Activated naive CD4-positive, alpha-beta T cell treated with anti-CD3 and anti-CD28 coated beads, Interleukin-2, amount 10 ng/mL, durations not matched to agents 7 days and 5 days (primary cell): ENCODE measurements at regions not wholly inside any gene's neighbourhood (a gene's known extent, or its start where the extent isn't known, plus 50 kb on each side); places are given as distances from the start of the nearest gene placed in this dataset.

Experiments
- CTCF ChIA-PET: fragments of 350-600 bp; sonication (Branson Sonifier 250); formaldehyde crosslinking; loops from one replicate; lab custom pipeline; 2021; ENCODE audit warnings: antibody characterized with exemption; lab: Charles Lee
- DNase-seq: peaks from one replicate; pipeline ENCODE4 v3.0.0-alpha.2; 2020
- H3K27ac Mint-ChIP-seq: one replicate; pipeline ENCODE4 v1.8.0; 2021; ENCODE audit warnings: mild to moderate bottlenecking, moderate library complexity, mixed read lengths
- H3K27me3 Mint-ChIP-seq: one replicate; pipeline ENCODE4 v1.8.0; 2021; ENCODE audit warnings: mild to moderate bottlenecking, mixed read lengths
- H3K36me3 Mint-ChIP-seq: one replicate; pipeline ENCODE4 v1.8.0; 2021; ENCODE audit warnings: mixed read lengths
- H3K4me1 Mint-ChIP-seq: one replicate; pipeline ENCODE4 v1.8.0; 2021; ENCODE audit warnings: mixed read lengths
- H3K4me3 Mint-ChIP-seq: one replicate; pipeline ENCODE4 v1.8.0; 2021; ENCODE audit warnings: mild to moderate bottlenecking, moderate library complexity, mixed read lengths
- H3K9me3 Mint-ChIP-seq: one replicate; pipeline ENCODE4 v1.8.0; 2021; ENCODE audit warnings: mixed read lengths

DNA sequence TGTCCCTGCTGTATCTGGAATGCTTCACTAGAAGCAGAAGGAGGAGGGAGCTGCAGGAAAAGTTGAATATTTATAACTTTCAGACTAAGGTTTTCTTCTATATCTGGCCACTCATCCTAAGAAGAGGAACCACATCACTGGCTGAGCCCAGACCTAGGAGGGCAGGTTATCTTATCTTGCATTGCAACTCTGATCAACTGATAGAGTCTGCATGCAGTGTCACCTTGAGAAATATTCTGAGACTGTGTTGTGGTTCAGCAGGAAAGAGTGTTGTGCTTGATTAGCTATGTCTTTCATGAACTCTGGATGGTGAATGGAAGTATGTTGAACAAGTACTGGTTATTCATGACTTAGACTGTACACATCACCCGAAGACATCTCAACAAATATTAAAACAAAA, 460.0 kb downstream of the TOX3 start:
- H3K9me3 Mint-ChIP-seq = no peaks in the 10 kb centered on the region
- no peak for DNase-seq
- CTCF ChIA-PET = no interaction called here
- H3K36me3 Mint-ChIP-seq = no peaks in the 10 kb centered on the region
- H3K27me3 Mint-ChIP-seq = no peaks in the 10 kb centered on the region
- H3K27ac Mint-ChIP-seq = no peak overlapping the region
- no peak overlapping the region for H3K4me3 Mint-ChIP-seq
- H3K4me1 Mint-ChIP-seq = no peaks in the 10 kb centered on the region

DNA sequence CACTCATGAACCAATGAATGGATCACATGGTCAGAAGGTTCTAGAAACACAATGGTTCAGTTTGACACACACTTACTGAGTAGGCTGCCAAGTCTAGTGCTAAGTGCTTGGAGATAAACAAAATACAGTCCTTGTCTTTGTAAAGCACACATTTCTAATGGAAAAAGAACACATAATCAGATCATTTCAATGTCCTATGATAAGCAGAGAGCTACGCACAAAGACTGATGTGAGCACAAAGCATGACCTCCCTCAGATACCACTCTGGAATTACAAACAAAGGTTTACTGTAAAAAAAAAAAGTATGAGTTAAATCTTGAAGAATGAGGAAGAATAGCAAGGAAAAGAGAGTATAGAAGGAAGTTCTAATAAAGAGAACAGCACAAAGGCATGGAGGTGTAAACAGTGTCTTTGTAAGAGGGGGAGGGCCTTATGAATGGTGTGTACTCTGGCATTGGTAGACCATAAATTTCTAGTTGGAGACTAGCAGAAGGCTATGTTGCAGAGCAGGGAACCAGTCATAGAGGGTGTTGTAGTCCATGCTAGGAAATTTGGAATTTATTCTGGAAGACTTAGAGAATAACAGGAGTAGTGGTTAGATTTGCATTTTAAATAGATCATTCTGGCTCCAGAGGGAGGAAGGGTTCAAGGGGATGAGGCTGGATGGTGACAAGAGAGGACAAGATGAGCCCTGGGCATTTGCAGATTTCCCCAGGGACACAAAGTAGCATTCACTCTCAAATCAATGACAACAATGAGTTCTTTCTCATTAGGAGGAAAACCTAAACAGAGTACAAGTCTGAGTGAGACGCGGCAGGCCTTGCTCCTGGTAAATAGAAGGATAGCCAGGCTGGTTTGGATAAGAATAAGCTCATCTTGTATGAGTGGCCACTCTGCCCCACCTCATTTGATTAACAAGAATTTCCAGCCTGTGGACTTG, 468.0 kb downstream of the TOX3 start:
- H3K9me3 Mint-ChIP-seq = no peaks in the 10 kb centered on the region
- H3K36me3 Mint-ChIP-seq = no peaks in the 10 kb centered on the region
- H3K4me3 Mint-ChIP-seq = no peak overlapping the region
- CTCF ChIA-PET = no interaction called here
- no peaks in the 10 kb centered on the region for H3K4me1 Mint-ChIP-seq
- DNase-seq = no peak
- H3K27ac Mint-ChIP-seq = no peak overlapping the region
- no peaks in the 10 kb centered on the region for H3K27me3 Mint-ChIP-seq

DNA sequence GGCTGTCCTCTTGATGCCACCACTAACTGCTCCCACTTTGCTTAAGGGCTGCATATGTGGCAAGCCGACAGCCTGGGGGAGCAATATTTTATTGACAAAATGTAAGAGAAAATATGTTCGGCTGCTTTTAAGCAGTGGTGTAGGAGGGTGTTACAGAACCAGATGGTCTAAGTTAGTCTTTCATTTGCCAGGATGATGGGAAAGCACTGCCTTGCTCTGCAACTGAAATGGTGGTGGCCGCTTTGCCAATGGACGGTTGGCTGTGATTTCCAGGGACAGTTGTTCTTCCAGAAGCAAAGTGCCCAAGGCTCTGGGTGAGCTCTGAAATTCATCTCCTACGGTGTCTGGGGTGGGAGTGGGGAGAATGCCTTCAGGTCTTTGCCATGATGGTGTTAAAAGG, 469.3 kb downstream of the TOX3 start:
- H3K27me3 Mint-ChIP-seq = no peaks in the 10 kb centered on the region
- DNase-seq = no peak
- no peaks in the 10 kb centered on the region for H3K4me1 Mint-ChIP-seq
- no peaks in the 10 kb centered on the region for H3K36me3 Mint-ChIP-seq
- CTCF ChIA-PET = no interaction called here
- H3K9me3 Mint-ChIP-seq = no peaks in the 10 kb centered on the region
- no peak overlapping the region for H3K4me3 Mint-ChIP-seq
- no peak overlapping the region for H3K27ac Mint-ChIP-seq

DNA sequence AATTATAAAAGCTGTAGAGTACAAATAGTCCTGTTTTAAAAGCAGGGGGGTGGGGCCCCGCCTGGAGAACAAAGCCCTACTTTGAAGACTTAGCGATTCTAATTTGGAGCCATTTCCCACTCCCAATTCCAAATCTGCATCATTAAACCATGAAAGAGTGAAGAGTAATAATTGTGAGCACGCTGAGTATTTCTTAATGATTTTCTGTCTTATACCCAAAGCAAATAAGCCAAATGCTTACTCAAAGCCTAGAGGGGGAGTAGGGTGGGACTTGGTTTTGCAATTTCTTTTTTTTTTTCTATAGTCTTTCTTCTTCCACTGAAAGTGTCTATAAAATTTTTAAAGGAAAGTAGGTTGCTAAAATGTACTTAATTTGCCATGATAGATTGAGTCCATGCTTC, 470.1 kb downstream of the TOX3 start:
- CTCF ChIA-PET = no interaction called here
- Mint-ChIP-seq H3K36me3 (no peaks in the 10 kb centered on the region), H3K27ac (no peak overlapping the region), H3K4me3 (no peak overlapping the region), H3K9me3 (peaks cover 2% of the 10 kb centered on the region), H3K27me3 (no peaks in the 10 kb centered on the region), H3K4me1 (no peaks in the 10 kb centered on the region)
- DNase-seq = no peak

DNA sequence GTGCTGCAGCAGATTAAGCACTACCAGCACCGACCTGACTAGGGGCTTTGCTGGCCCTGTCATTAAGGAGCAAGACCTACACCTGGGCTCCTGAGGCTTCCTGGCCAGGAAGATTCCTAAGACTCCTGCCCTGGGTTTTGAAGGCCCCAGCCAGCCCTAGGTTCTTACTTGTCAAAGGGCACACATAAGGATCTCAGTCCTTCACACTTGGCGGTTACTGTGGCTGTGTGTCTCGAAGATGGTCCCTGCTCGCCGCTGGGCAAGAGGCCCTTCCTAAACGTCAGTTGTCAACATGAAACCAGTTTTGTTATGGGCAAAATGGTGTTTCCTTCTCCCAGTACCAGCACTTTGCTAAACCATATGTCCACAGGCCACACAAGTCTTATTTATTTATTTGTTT, 470.6 kb downstream of the TOX3 start:
- H3K9me3 Mint-ChIP-seq = peaks cover 2% of the 10 kb centered on the region
- H3K36me3 Mint-ChIP-seq = no peaks in the 10 kb centered on the region
- no peaks in the 10 kb centered on the region for H3K4me1 Mint-ChIP-seq
- no peak overlapping the region for H3K27ac Mint-ChIP-seq
- CTCF ChIA-PET = no interaction called here
- no peak for DNase-seq
- H3K4me3 Mint-ChIP-seq = no peak overlapping the region
- H3K27me3 Mint-ChIP-seq = no peaks in the 10 kb centered on the region

DNA sequence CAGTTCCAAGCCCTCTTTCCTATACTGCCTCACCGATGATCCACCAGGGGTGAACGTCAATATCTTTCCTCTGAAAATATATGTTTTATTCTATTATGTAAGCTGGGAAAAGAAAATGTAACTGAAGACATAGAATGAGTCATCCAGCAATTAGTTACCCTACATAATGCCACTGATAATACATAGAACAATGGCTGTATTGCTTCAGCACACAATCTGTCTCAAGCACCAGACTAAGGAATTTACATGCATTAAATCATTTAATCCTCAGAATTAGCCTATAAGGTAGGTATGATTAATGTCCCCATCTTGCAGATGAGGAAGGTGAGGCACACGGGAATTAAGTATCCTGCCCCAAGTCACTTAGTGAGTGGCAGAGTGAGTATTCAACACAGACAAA, 472.8 kb downstream of the TOX3 start:
- CTCF ChIA-PET = no interaction called here
- H3K27me3 Mint-ChIP-seq = no peaks in the 10 kb centered on the region
- H3K4me1 Mint-ChIP-seq = no peaks in the 10 kb centered on the region
- no peak overlapping the region for H3K4me3 Mint-ChIP-seq
- no peak overlapping the region for H3K27ac Mint-ChIP-seq
- peaks cover 2% of the 10 kb centered on the region for H3K9me3 Mint-ChIP-seq
- DNase-seq = no peak
- no peaks in the 10 kb centered on the region for H3K36me3 Mint-ChIP-seq

DNA sequence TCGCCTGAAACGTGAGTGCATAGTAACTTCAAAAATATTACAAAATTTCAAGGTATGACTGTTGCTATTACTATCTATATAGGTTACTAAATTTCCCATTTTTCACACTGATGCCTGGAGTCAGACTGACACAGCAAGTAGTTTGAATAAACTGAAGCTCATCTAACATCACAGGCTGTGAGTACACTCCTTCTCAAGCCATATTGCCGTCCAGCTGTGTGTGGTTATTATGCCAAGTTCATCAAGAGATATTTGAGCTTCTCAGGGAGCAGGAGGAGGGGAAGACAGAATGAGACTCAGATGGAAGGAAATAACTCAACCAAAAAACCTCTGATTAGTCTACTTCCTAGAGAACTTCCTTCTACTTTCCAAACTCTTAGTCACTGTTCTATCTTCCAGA, 473.9 kb downstream of the TOX3 start:
- Mint-ChIP-seq H3K4me3 (no peak overlapping the region), H3K27ac (no peak overlapping the region), H3K9me3 (peaks cover 2% of the 10 kb centered on the region), H3K36me3 (no peaks in the 10 kb centered on the region), H3K27me3 (no peaks in the 10 kb centered on the region), H3K4me1 (no peaks in the 10 kb centered on the region)
- DNase-seq = no peak
- CTCF ChIA-PET = no interaction called here

DNA sequence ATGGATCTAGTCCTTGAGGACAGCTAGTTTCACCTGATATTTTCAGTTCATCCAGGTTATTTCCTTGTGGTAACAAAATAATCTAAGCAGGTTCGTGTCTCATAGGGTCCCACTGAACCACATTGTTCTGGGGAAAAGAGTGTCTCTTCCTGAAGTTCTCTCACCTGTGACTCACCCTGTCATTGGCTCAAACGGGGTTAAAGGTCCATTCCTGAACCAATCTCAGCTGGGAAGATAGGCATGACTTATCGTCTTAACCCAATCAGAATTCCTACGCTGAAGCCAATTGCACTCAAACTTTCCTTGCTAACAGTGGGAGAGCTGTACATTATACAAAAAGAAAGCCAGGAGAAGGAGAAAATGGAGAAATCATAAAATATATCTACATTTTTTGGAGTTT, 475.8 kb downstream of the TOX3 start:
- Mint-ChIP-seq H3K9me3 (peaks cover 2% of the 10 kb centered on the region), H3K4me1 (no peaks in the 10 kb centered on the region), H3K27me3 (no peaks in the 10 kb centered on the region), H3K4me3 (no peak overlapping the region), H3K27ac (no peak overlapping the region), H3K36me3 (no peaks in the 10 kb centered on the region)
- DNase-seq = no peak
- CTCF ChIA-PET = no interaction called here

DNA sequence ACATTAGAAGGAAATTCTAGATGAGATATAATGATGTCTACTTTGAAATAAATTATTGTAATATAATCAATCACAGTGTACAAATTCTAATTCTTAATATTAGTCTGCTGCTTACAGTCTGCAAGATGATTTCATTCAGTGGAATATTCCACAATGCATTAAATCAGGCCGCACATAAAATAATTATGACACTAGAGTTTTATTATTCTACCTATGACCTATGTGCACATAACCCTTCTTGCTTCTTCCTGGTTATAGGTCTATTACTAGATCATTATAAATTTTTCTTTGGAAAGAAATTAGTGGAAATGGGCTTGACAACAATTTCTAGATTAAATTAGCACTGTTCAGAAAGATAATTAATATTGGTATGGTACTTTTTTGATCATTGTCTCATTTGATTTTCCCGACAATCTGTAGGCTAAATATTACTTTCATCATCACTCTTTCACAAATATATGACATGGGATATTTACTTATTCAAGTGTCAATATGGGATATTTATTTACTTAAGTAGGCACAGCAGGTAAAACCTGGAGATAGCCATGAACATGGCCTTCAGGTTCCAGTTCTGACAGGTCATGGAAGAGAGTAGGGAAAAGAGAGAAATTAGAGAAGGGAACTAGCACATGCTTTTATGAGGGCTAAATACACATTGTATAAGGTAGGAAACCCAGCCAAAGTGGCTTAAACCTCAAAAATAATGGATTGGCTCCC, 476.4 kb downstream of the TOX3 start:
- CTCF ChIA-PET = no interaction called here
- Mint-ChIP-seq H3K27ac (no peak overlapping the region), H3K27me3 (no peaks in the 10 kb centered on the region), H3K4me1 (no peaks in the 10 kb centered on the region), H3K9me3 (peaks cover 2% of the 10 kb centered on the region), H3K36me3 (no peaks in the 10 kb centered on the region), H3K4me3 (no peak overlapping the region)
- DNase-seq = no peak

DNA sequence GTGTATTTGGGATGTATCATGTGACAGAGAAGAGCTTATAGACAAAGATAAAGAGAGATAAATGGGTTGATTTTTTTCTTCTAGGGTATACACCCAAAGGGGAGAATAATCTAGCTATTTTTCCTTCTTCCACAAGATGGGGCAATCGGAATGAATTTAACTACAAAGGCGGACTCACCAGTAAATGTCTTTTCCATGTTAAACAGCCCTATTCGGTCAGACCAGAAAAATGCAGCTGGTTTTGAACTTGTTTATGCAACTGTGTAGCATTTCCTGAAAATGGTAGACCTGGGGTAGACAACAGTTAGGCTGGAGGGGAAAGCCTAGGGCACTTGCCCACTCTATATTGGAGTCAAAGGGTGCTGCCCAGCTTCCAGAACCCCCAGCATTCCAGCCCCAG, 477.1 kb downstream of the TOX3 start:
- H3K27me3 Mint-ChIP-seq = no peaks in the 10 kb centered on the region
- CTCF ChIA-PET = no interaction called here
- DNase-seq = no peak
- H3K27ac Mint-ChIP-seq = no peak overlapping the region
- H3K4me1 Mint-ChIP-seq = no peaks in the 10 kb centered on the region
- H3K9me3 Mint-ChIP-seq = peaks cover 2% of the 10 kb centered on the region
- no peaks in the 10 kb centered on the region for H3K36me3 Mint-ChIP-seq
- no peak overlapping the region for H3K4me3 Mint-ChIP-seq

DNA sequence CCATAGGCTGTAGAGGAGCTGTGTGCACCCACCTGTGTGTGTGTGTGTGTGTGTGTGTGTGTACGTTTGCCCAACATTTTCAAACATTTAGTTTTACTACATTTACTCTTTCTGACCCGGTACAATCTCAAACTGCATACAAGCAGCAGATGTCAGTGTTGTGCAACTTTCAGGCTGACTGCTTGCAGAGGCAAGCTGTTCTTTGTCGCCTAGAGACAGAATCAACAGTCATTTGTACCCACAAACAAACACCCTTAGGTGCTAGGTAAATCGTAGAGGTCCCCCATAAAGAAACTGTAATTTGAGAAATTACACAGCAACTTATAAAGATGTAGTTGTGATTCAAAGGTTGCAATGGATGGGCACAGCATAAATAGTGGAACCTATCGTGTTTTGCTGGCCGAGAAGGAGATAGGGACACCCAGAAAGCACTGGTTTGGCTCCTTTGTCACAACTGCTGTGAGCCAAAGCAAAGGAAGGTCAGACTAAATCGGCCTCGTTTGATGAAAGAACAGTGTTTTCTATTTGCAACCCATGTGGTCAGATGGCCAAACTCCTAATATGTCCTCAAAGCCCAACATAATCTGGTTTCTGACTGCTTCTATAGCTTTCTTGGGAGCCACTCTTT, 478.4 kb downstream of the TOX3 start:
- H3K27me3 Mint-ChIP-seq = no peaks in the 10 kb centered on the region
- DNase-seq = no peak
- no peak overlapping the region for H3K27ac Mint-ChIP-seq
- H3K36me3 Mint-ChIP-seq = no peaks in the 10 kb centered on the region
- no peaks in the 10 kb centered on the region for H3K4me1 Mint-ChIP-seq
- H3K4me3 Mint-ChIP-seq = no peak overlapping the region
- H3K9me3 Mint-ChIP-seq = peaks cover 3% of the 10 kb centered on the region
- CTCF ChIA-PET = no interaction called here

DNA sequence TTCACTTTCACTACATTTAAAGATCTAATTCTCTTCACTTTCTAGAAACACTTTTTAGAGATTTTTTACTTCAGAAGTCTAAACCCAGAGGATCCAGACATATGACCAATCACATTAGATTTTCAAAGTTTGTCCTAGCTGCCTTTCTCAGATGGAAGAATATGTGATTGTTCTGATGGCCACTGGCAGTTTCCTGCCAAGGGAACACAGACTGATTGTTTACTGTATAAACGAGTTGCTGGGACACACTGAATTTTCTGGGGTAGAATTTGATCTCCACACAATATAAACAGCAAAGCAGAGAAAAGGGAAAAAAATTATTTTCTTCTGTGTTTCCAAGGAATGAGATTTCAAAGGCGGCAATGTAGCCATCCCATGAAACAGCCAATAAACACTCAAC, 480.0 kb downstream of the TOX3 start:
- no peaks in the 10 kb centered on the region for H3K27me3 Mint-ChIP-seq
- CTCF ChIA-PET = no interaction called here
- no peak for DNase-seq
- H3K4me3 Mint-ChIP-seq = no peak overlapping the region
- no peaks in the 10 kb centered on the region for H3K36me3 Mint-ChIP-seq
- no peak overlapping the region for H3K27ac Mint-ChIP-seq
- H3K4me1 Mint-ChIP-seq = no peaks in the 10 kb centered on the region
- peaks cover 1% of the 10 kb centered on the region for H3K9me3 Mint-ChIP-seq

DNA sequence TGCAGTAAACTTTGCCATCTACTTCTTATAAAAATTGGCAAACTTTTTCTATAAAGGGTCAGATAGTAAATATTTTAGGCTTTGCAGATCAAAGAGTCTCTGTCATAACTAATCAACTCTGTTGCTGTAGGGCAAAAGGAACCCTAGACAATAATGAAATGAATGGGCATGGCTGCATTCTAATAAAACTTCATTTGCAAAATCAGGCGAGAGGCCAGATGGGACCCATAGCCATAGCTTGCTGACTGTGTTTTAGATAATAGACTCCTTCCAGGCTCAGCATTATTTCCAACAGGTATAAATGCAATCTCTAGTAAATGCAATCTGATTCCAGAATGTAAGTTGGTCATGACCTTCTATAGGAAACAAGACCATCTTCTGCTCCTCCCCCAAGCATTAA, 490.7 kb downstream of the TOX3 start:
- peaks cover 4% of the 10 kb centered on the region for H3K9me3 Mint-ChIP-seq
- H3K4me3 Mint-ChIP-seq = no peak overlapping the region
- CTCF ChIA-PET = no interaction called here
- no peaks in the 10 kb centered on the region for H3K4me1 Mint-ChIP-seq
- H3K36me3 Mint-ChIP-seq = no peaks in the 10 kb centered on the region
- H3K27me3 Mint-ChIP-seq = no peaks in the 10 kb centered on the region
- H3K27ac Mint-ChIP-seq = no peak overlapping the region
- DNase-seq = no peak

DNA sequence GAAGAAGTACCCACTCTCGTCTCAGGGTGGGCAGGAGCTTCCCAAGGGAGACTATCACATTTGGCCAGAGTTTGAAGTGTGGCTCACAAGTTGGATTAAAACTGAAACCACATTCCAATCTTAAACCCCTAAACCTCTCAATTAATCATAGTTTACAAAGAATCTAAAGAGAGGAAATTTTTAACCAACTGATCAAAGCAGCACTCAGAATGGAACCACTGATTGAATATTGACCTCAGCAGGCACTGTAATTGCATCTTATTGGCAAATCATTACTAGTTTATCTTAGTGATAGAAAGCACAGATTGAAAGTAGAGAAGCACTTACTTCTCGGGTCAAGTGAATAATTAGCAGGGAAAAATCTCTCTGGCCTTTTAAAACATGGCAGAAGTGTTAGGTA, 491.6 kb downstream of the TOX3 start:
- H3K4me1 Mint-ChIP-seq = no peaks in the 10 kb centered on the region
- H3K27ac Mint-ChIP-seq = no peak overlapping the region
- H3K9me3 Mint-ChIP-seq = peaks cover 5% of the 10 kb centered on the region
- no peaks in the 10 kb centered on the region for H3K27me3 Mint-ChIP-seq
- H3K4me3 Mint-ChIP-seq = no peak overlapping the region
- DNase-seq = no peak
- H3K36me3 Mint-ChIP-seq = no peaks in the 10 kb centered on the region
- CTCF ChIA-PET = no interaction called here

DNA sequence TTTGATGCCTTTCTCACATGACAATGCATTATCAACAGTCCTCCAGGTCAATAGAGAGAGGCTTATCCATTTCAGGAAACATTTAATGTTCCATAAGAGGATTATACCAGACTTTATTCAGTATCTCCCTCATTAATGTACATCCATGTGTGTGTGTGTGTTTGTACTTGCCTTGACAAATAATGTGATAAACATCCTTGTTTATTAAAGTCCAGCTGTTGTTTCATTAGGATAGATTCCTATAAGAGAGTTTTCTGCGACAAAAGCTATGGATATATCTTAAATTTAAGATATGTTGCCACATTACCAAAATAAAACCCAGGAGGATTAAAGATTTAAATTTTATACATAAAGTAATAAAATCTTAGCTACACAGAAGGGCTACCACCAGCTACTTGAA, 492.6 kb downstream of the TOX3 start:
- Mint-ChIP-seq H3K4me3 (no peak overlapping the region), H3K36me3 (no peaks in the 10 kb centered on the region), H3K9me3 (peaks cover 5% of the 10 kb centered on the region), H3K27ac (no peak overlapping the region), H3K27me3 (no peaks in the 10 kb centered on the region), H3K4me1 (no peaks in the 10 kb centered on the region)
- CTCF ChIA-PET = no interaction called here
- no peak for DNase-seq
